GM23338 (cell line): ENCODE measurements at regions not wholly inside any gene's neighbourhood (a gene's known extent, or its start where the extent isn't known, plus 50 kb on each side); places are given as distances from the start of the nearest gene placed in this dataset.

Experiments used
- ATAC-seq: fragments of 200-7000 bp; cut with Tn5 transposase; 3 replicates; pipeline ENCODE4 v1.9.1; 2020
- DNase-seq: peaks from one replicate; pipeline ENCODE4 v3.0.0-alpha.2; 2015; ENCODE audit warnings: low spot score
- H2AFZ ChIP-seq: fragments of 200-600 bp; sonication (generic); 2 replicates; pipeline ENCODE4 v1.8.0; 2016; ENCODE audit warnings: antibody characterized with exemption, mild to moderate bottlenecking, moderate library complexity
- H3F3A ChIP-seq: fragments of 200-600 bp; sonication (generic); replicated peaks from 2 replicates; pipeline ENCODE4 v1.8.0; 2017; ENCODE audit warnings: antibody characterized with exemption, mixed run types, low read depth
- H3K27ac ChIP-seq: fragments of 200-600 bp; sonication (generic); 2 replicates; pipeline ENCODE4 v1.6.1; 2016; ENCODE audit warnings: low read depth
- H3K27me3 ChIP-seq: fragments of 200-600 bp; sonication (generic); 2 replicates; pipeline ENCODE4 v1.8.0; 2016; ENCODE audit warnings: mild to moderate bottlenecking, mixed run types, moderate library complexity; ENCODE audit not compliant: insufficient read depth
- H3K36me3 ChIP-seq: fragments of 200-600 bp; sonication (generic); 2 replicates; pipeline ENCODE4 v1.8.0; 2016; ENCODE audit warnings: mild to moderate bottlenecking; ENCODE audit not compliant: insufficient read depth
- H3K4me1 ChIP-seq: fragments of 200-600 bp; sonication (generic); 2 replicates; pipeline ENCODE4 v1.8.0; 2016; ENCODE audit warnings: mild to moderate bottlenecking, moderate library complexity; ENCODE audit not compliant: insufficient read depth
- H3K4me2 ChIP-seq: fragments of 200-600 bp; sonication (generic); 2 replicates; pipeline ENCODE4 v1.7.1; 2017; ENCODE audit warnings: mixed run types
- H3K4me3 ChIP-seq: fragments of 200-600 bp; sonication (generic); 2 replicates; pipeline ENCODE4 v1.6.1; 2016; ENCODE audit warnings: mixed run types
- H3K79me2 ChIP-seq: fragments of 200-600 bp; sonication (generic); replicated peaks from 2 replicates; pipeline ENCODE4 v1.8.0; 2017; ENCODE audit warnings: mild to moderate bottlenecking; ENCODE audit not compliant: insufficient read depth
- H3K9me2 ChIP-seq: fragments of 200-600 bp; sonication (generic); 2 replicates; pipeline ENCODE4 v1.8.0; 2017; ENCODE audit not compliant: insufficient read depth
- H4K20me1 ChIP-seq: fragments of 200-600 bp; sonication (generic); replicated peaks from 2 replicates; pipeline ENCODE4 v1.8.0; 2017; ENCODE audit warnings: mild to moderate bottlenecking; ENCODE audit not compliant: insufficient read depth
- H3K27ac Mint-ChIP-seq: 2 replicates; pipeline ENCODE4 v1.8.0; 2020; ENCODE audit warnings: inconsistent platforms, mild to moderate bottlenecking, moderate library complexity, mixed read lengths
- H3K27me3 Mint-ChIP-seq: 3 replicates; pipeline ENCODE4 v1.8.0; 2022; ENCODE audit warnings: low read depth, mild to moderate bottlenecking, moderate library complexity, mixed read lengths, inconsistent platforms; ENCODE audit not compliant: insufficient read depth, poor library complexity
- H3K36me3 Mint-ChIP-seq: 3 replicates; pipeline ENCODE4 v1.8.0; 2021; ENCODE audit warnings: low read depth, mild to moderate bottlenecking, inconsistent platforms, moderate library complexity, mixed read lengths
- H3K4me1 Mint-ChIP-seq: 3 replicates; pipeline ENCODE4 v1.8.0; 2020; ENCODE audit warnings: mild to moderate bottlenecking, inconsistent platforms, mixed read lengths
- H3K4me3 Mint-ChIP-seq: 3 replicates; pipeline ENCODE4 v1.8.0; 2021; ENCODE audit warnings: moderate library complexity, mild to moderate bottlenecking, inconsistent platforms, mixed read lengths
- H3K9me3 Mint-ChIP-seq: 3 replicates; pipeline ENCODE4 v1.8.0; 2020; ENCODE audit warnings: moderate library complexity, mild to moderate bottlenecking, inconsistent platforms, mixed read lengths
- CREB1 ChIP-seq: fragments of 250-450 bp; sonication (Bioruptor Pico); IDR thresholded peaks from 2 replicates; pipeline ENCODE4 v1.5.0; 2020; ENCODE audit warnings: low read depth, mild to moderate bottlenecking, moderate library complexity
- EZH2 ChIP-seq: fragments of 200-600 bp; sonication (generic); IDR thresholded peaks from one replicate; pipeline ENCODE4 v1.8.0; 2017; ENCODE audit warnings: antibody characterized with exemption, mild to moderate bottlenecking, low read depth; ENCODE audit not compliant: unreplicated experiment
- JUNB ChIP-seq: IDR thresholded peaks from one replicate; pipeline ENCODE4 v1.6.1; 2016; ENCODE audit warnings: antibody characterized with exemption; ENCODE audit not compliant: unreplicated experiment
- NANOG ChIP-seq: IDR thresholded peaks from 2 replicates; pipeline ENCODE4 v1.6.1; 2016; ENCODE audit warnings: antibody characterized with exemption, borderline replicate concordance
- POLR2AphosphoS5 ChIP-seq: IDR thresholded peaks from 2 replicates; pipeline ENCODE4 v1.6.1; 2016; ENCODE audit warnings: antibody characterized with exemption, low read depth
- STAT1 ChIP-seq: IDR thresholded peaks from one replicate; pipeline ENCODE4 v1.6.1; 2016; ENCODE audit warnings: antibody characterized with exemption; ENCODE audit not compliant: unreplicated experiment
- ZNF114 ChIP-seq: fragments of 250-450 bp; sonication (Bioruptor Pico); IDR thresholded peaks from 2 replicates; pipeline ENCODE4 v1.5.0; 2020; ENCODE audit warnings: mild to moderate bottlenecking, moderate library complexity
- ZNF331 ChIP-seq: fragments of 250-450 bp; sonication (Bioruptor Pico); IDR thresholded peaks from 2 replicates; pipeline ENCODE4 v1.5.0; 2020; ENCODE audit warnings: low read depth, mild to moderate bottlenecking, moderate library complexity
- TF ChIP-seq, protein P1 (sequence below): IDR thresholded peaks from 2 replicates; pipeline ENCODE4 v1.6.1; 2016; ENCODE audit warnings: antibody characterized with exemption
- TF ChIP-seq, protein P2 (sequence below): fragments of 250-450 bp; sonication (Bioruptor Pico); IDR thresholded peaks from 2 replicates; pipeline ENCODE4 v1.5.0; 2020; ENCODE audit warnings: mild to moderate bottlenecking, moderate library complexity
- TF ChIP-seq, protein P3 (sequence below), 2 experiments: fragments of 200-600 bp in 1 of 2; sonication (generic) in 1 of 2; conservative IDR thresholded peaks; 2 replicates each; pipeline versions ENCODE4 v1.5.1 to v1.6.1; 2016 to 2017; ENCODE audit warnings: antibody characterized with exemption in 2 of 2, low read depth in 2 of 2, mild to moderate bottlenecking in 2 of 2, moderate library complexity in 1 of 2

DNA sequence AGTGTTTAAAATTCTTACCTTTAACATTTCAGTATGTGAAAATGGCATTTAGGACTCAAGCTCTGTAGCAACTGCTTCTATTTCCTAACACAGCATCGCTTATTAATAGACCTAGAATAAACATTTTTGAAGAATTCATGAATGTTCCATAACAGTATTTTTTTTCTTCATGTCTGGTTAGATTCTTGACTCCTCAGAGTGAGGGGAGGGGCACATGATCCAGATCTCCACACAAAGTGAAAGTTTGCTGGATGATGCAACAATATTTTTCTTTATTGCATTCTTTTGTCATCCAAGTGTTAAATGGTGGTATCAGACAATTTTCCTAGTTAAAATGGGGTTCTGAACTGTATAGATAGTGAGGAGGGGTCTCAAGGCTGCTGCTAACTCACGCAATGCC lies 130.8 kb upstream of the MAN2A1 start:
- Histone ChIP-seq H4K20me1 (no peaks in the 10 kb centered on the region), H3K27me3 (no peaks in the 10 kb centered on the region), H3K4me1 (no peaks in the 10 kb centered on the region), H2AFZ (no peak overlapping the region; the same call in 1 of the 2 replicates), H3K79me2 (no peaks in the 10 kb centered on the region), H3K4me2 (no peak overlapping the region), H3K4me3 (no peak overlapping the region), H3K9me2 (0 out of 2 replicates have a peak, but pooled peaks cover 2% of the 10 kb centered on the region), H3K36me3 (no peaks in the 10 kb centered on the region), H3F3A (no peaks in the 10 kb centered on the region), H3K27ac (no peak overlapping the region)
- ATAC-seq (no peak), DNase-seq (no peak)
- TF ChIP-seq NANOG = no peak
- TF ChIP-seq, protein P1, sequence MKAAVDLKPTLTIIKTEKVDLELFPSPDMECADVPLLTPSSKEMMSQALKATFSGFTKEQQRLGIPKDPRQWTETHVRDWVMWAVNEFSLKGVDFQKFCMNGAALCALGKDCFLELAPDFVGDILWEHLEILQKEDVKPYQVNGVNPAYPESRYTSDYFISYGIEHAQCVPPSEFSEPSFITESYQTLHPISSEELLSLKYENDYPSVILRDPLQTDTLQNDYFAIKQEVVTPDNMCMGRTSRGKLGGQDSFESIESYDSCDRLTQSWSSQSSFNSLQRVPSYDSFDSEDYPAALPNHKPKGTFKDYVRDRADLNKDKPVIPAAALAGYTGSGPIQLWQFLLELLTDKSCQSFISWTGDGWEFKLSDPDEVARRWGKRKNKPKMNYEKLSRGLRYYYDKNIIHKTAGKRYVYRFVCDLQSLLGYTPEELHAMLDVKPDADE = no peak
- TF ChIP-seq ZNF331 = no peak
- Mint-ChIP-seq H3K4me3 (no peak overlapping the region), H3K36me3 (no peaks in the 10 kb centered on the region), H3K27me3 (no peaks in the 10 kb centered on the region), H3K9me3 (peaks cover 1% of the 10 kb centered on the region; the same call in 1 of the 3 replicates), H3K4me1 (no peaks in the 10 kb centered on the region), H3K27ac (no peak overlapping the region)

DNA sequence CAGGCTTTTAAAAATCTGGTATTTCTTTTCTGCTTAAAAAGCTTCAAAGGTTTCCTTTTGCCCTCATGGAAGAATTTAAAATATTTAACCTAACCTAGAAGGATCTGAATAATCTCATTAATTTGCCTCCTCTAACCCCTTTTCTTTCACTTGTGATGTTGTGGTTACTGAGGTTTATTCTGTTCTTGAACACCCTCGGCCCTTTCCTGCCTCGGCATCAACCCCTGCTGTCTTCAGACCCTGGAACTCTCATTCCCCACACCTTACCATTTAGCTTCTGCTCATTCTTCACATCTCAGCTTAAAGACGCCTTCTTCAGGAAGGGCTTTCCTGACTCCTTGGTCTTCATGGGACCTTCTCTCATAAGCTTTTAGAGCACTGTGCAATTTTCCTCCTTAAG lies 131.4 kb upstream of the MAN2A1 start:
- Histone ChIP-seq H4K20me1 (no peaks in the 10 kb centered on the region), H3F3A (no peaks in the 10 kb centered on the region), H3K9me2 (0 out of 2 replicates have a peak, but pooled peaks cover 2% of the 10 kb centered on the region), H3K4me1 (no peaks in the 10 kb centered on the region), H3K79me2 (no peaks in the 10 kb centered on the region), H2AFZ (peak overlapping the region; percentile 90), H3K4me3 (no peak overlapping the region), H3K4me2 (no peak overlapping the region), H3K27me3 (no peaks in the 10 kb centered on the region), H3K36me3 (no peaks in the 10 kb centered on the region), H3K27ac (no peak overlapping the region)
- Mint-ChIP-seq H3K4me1 (no peaks in the 10 kb centered on the region), H3K27ac (no peak overlapping the region), H3K36me3 (no peaks in the 10 kb centered on the region), H3K9me3 (peaks cover 7% of the 10 kb centered on the region; the same call in 2 of the 3 replicates), H3K4me3 (no peak overlapping the region), H3K27me3 (no peaks in the 10 kb centered on the region)
- DNase-seq = no peak
- ATAC-seq = no peak
- TF ChIP-seq ZNF331 (no peak), STAT1 (no peak), POLR2AphosphoS5 (no peak), ZNF114 (CRISPR knock-in tag) (no peak), JUNB (no peak), NANOG (no peak), CREB1 (no peak), EZH2 (no peak)
- TF ChIP-seq, protein P2, sequence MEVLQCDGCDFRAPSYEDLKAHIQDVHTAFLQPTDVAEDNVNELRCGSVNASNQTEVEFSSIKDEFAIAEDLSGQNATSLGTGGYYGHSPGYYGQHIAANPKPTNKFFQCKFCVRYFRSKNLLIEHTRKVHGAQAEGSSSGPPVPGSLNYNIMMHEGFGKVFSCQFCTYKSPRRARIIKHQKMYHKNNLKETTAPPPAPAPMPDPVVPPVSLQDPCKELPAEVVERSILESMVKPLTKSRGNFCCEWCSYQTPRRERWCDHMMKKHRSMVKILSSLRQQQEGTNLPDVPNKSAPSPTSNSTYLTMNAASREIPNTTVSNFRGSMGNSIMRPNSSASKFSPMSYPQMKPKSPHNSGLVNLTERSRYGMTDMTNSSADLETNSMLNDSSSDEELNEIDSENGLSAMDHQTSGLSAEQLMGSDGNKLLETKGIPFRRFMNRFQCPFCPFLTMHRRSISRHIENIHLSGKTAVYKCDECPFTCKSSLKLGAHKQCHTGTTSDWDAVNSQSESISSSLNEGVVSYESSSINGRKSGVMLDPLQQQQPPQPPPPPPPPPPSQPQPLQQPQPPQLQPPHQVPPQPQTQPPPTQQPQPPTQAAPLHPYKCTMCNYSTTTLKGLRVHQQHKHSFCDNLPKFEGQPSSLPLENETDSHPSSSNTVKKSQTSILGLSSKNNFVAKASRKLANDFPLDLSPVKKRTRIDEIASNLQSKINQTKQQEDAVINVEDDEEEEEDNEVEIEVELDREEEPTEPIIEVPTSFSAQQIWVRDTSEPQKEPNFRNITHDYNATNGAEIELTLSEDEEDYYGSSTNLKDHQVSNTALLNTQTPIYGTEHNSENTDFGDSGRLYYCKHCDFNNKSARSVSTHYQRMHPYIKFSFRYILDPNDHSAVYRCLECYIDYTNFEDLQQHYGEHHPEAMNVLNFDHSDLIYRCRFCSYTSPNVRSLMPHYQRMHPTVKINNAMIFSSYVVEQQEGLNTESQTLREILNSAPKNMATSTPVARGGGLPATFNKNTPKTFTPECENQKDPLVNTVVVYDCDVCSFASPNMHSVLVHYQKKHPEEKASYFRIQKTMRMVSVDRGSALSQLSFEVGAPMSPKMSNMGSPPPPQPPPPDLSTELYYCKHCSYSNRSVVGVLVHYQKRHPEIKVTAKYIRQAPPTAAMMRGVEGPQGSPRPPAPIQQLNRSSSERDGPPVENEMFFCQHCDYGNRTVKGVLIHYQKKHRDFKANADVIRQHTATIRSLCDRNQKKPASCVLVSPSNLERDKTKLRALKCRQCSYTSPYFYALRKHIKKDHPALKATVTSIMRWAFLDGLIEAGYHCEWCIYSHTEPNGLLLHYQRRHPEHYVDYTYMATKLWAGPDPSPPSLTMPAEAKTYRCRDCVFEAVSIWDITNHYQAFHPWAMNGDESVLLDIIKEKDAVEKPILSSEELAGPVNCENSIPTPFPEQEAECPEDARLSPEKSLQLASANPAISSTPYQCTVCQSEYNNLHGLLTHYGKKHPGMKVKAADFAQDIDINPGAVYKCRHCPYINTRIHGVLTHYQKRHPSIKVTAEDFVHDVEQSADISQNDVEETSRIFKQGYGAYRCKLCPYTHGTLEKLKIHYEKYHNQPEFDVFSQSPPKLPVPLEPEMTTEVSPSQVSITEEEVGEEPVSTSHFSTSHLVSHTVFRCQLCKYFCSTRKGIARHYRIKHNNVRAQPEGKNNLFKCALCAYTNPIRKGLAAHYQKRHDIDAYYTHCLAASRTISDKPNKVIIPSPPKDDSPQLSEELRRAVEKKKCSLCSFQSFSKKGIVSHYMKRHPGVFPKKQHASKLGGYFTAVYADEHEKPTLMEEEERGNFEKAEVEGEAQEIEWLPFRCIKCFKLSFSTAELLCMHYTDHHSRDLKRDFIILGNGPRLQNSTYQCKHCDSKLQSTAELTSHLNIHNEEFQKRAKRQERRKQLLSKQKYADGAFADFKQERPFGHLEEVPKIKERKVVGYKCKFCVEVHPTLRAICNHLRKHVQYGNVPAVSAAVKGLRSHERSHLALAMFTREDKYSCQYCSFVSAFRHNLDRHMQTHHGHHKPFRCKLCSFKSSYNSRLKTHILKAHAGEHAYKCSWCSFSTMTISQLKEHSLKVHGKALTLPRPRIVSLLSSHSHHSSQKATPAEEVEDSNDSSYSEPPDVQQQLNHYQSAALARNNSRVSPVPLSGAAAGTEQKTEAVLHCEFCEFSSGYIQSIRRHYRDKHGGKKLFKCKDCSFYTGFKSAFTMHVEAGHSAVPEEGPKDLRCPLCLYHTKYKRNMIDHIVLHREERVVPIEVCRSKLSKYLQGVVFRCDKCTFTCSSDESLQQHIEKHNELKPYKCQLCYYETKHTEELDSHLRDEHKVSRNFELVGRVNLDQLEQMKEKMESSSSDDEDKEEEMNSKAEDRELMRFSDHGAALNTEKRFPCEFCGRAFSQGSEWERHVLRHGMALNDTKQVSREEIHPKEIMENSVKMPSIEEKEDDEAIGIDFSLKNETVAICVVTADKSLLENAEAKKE = no peak
- TF ChIP-seq, protein P1 = no peak
- TF ChIP-seq, protein P3, sequence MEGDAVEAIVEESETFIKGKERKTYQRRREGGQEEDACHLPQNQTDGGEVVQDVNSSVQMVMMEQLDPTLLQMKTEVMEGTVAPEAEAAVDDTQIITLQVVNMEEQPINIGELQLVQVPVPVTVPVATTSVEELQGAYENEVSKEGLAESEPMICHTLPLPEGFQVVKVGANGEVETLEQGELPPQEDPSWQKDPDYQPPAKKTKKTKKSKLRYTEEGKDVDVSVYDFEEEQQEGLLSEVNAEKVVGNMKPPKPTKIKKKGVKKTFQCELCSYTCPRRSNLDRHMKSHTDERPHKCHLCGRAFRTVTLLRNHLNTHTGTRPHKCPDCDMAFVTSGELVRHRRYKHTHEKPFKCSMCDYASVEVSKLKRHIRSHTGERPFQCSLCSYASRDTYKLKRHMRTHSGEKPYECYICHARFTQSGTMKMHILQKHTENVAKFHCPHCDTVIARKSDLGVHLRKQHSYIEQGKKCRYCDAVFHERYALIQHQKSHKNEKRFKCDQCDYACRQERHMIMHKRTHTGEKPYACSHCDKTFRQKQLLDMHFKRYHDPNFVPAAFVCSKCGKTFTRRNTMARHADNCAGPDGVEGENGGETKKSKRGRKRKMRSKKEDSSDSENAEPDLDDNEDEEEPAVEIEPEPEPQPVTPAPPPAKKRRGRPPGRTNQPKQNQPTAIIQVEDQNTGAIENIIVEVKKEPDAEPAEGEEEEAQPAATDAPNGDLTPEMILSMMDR (conservative IDR thresholded peaks at IDR 0.05; ENCODE audit: low read depth in 2 of 2) = no peak
